ENCODE measurements at regions not wholly inside any gene's neighbourhood (a gene's known extent, or its start where the extent isn't known, plus 50 kb on each side); places are given as distances from the start of the nearest gene placed in this dataset.
"Not testable (repeated sequence)": the region's sequence is repeated elsewhere in the genome, so short reads cannot be mapped to it uniquely, and the experiment has no call there.

- no peaks in the 10 kb centered on the region for H3K4me1 ChIP-seq
- no peaks in the 10 kb centered on the region for H3K9me3 ChIP-seq
- no peak overlapping the region for H3K4me3 ChIP-seq
- no peaks in the 10 kb centered on the region for H3K36me3 ChIP-seq
- no peak overlapping the region for H3K27ac ChIP-seq
- DNase-seq (ENCODE audit: low spot score in 2 of 2), result no peak
- 47 to 55% methylated on average over 10 of the region's 10 CpGs for WGBS, 2 donors
- no peaks in the 10 kb centered on the region for H3K27me3 ChIP-seq
- no peak for TF ChIP-seq CTCF (IDR thresholded peaks at IDR 0.05)
- TF ChIP-seq POLR2A (IDR thresholded peaks at IDR 0.05), result no peak
- no peak for TF ChIP-seq EP300 (IDR thresholded peaks at IDR 0.05)
These were observed 91.6 kb downstream of the OLFM1 start for GRCh38 chr9:135179041-135179440.

GRCh38 chr9:135179976-135180375 is 92.5 kb downstream of the OLFM1 start:
- DNase-seq (ENCODE audit: low spot score in 2 of 2), result no peak
- H3K36me3 ChIP-seq, result no peaks in the 10 kb centered on the region
- H3K27me3 ChIP-seq, result no peaks in the 10 kb centered on the region
- peaks cover 0 to 8% (median 0%) of the 10 kb centered on the region in 4 donors for H3K4me1 ChIP-seq
- H3K27ac ChIP-seq, result no peak overlapping the region
- no peak for TF ChIP-seq EP300 (IDR thresholded peaks at IDR 0.05)
- TF ChIP-seq CTCF (IDR thresholded peaks at IDR 0.05), result no peak
- TF ChIP-seq POLR2A (IDR thresholded peaks at IDR 0.05), result no peak
- WGBS, 2 donors, result 85% methylated on average over 9 of the region's 9 CpGs; no CpG with 5 or more reads in 1 of the 2 donors
- H3K9me3 ChIP-seq, result no peaks in the 10 kb centered on the region
- H3K4me3 ChIP-seq, result no peak overlapping the region

- TF ChIP-seq CTCF (IDR thresholded peaks at IDR 0.05) (no peak), POLR2A (IDR thresholded peaks at IDR 0.05) (no peak), EP300 (IDR thresholded peaks at IDR 0.05) (no peak)
- Histone ChIP-seq H3K4me3 (no peak overlapping the region), H3K36me3 (no peaks in the 10 kb centered on the region), H3K4me1 (peaks cover 0 to 14% (median 2%) of the 10 kb centered on the region in 4 donors), H3K27ac (no peak overlapping the region), H3K27me3 (peaks cover 0 to 5% of the 10 kb centered on the region in 2 donors), H3K9me3 (no peaks in the 10 kb centered on the region)
- WGBS, 2 donors, result 73 to 74% methylated on average over 4 of the region's 4 CpGs
- no peak for DNase-seq (ENCODE audit: low spot score in 2 of 2)
These were observed 93.1 kb downstream of the OLFM1 start for GRCh38 chr9:135180586-135180985.

GRCh38 chr9:135181336-135181735 is 93.9 kb downstream of the OLFM1 start:
- DNase-seq (ENCODE audit: low spot score in 2 of 2), result no peak
- H3K27me3 ChIP-seq, result peaks cover 0 to 6% of the 10 kb centered on the region in 2 donors
- no peak overlapping the region for H3K4me3 ChIP-seq
- WGBS, 2 donors, result 82% methylated on average over 7 to 11 of the region's 11 CpGs
- H3K9me3 ChIP-seq, result no peaks in the 10 kb centered on the region
- H3K4me1 ChIP-seq, result peaks cover 0 to 21% (median 5%) of the 10 kb centered on the region in 4 donors
- no peak overlapping the region for H3K27ac ChIP-seq
- TF ChIP-seq EP300 (IDR thresholded peaks at IDR 0.05) (no peak), POLR2A (IDR thresholded peaks at IDR 0.05) (no peak), CTCF (IDR thresholded peaks at IDR 0.05) (no peak)
- no peaks in the 10 kb centered on the region for H3K36me3 ChIP-seq

- not testable (repeated sequence) for H3K9me3 ChIP-seq; H3K27me3 ChIP-seq; H3K4me3 ChIP-seq; H3K36me3 ChIP-seq; DNase-seq (ENCODE audit: low spot score in 2 of 2); H3K27ac ChIP-seq
- peaks cover 0 to 26% (median 6%) of the 10 kb centered on the region in 4 donors for H3K4me1 ChIP-seq
- WGBS, 2 donors, result 91 to 96% methylated on average over 10 of the region's 10 CpGs
These were observed 94.4 kb downstream of the OLFM1 start for GRCh38 chr9:135181841-135182240.

GRCh38 chr9:135183069-135183468 is 95.6 kb downstream of the OLFM1 start:
- Histone ChIP-seq H3K27me3 (peaks cover 0 to 6% of the 10 kb centered on the region in 2 donors), H3K4me3 (no peak overlapping the region), H3K36me3 (no peaks in the 10 kb centered on the region), H3K4me1 (peaks cover 0 to 35% (median 6%) of the 10 kb centered on the region in 4 donors), H3K9me3 (no peaks in the 10 kb centered on the region), H3K27ac (no peak overlapping the region)
- DNase-seq (ENCODE audit: low spot score in 2 of 2), result no peak
- 83 to 86% methylated on average over 7 of the region's 7 CpGs for WGBS, 2 donors
- TF ChIP-seq POLR2A (IDR thresholded peaks at IDR 0.05), result no peak
